ENCODE measurements at regions not wholly inside any gene's neighbourhood (a gene's known extent, or its start where the extent isn't known, plus 50 kb on each side); places are given as distances from the start of the nearest gene placed in this dataset.

DNA sequence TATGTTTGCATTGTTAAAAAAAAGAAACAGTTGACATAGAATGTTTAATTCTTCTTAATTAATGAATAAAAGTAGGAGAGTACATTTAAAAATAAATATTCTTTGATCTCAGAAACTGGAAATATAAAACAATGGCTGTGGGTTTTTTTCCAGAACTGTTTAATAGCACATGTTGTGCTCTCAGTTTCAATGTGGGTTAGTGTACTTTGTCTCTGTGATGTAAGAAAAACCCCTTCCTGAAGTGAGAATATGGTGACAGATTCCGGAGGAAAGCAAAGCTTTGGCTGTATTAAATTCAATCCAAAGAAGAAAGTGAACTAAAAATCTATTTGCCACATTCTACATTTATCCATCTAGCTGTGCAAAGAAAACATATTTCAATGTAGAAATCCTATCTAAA lies 261.9 kb upstream of the ADGRL3 start:
- TF ChIP-seq, protein P1, sequence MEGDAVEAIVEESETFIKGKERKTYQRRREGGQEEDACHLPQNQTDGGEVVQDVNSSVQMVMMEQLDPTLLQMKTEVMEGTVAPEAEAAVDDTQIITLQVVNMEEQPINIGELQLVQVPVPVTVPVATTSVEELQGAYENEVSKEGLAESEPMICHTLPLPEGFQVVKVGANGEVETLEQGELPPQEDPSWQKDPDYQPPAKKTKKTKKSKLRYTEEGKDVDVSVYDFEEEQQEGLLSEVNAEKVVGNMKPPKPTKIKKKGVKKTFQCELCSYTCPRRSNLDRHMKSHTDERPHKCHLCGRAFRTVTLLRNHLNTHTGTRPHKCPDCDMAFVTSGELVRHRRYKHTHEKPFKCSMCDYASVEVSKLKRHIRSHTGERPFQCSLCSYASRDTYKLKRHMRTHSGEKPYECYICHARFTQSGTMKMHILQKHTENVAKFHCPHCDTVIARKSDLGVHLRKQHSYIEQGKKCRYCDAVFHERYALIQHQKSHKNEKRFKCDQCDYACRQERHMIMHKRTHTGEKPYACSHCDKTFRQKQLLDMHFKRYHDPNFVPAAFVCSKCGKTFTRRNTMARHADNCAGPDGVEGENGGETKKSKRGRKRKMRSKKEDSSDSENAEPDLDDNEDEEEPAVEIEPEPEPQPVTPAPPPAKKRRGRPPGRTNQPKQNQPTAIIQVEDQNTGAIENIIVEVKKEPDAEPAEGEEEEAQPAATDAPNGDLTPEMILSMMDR (IDR thresholded peaks at IDR 0.05), result no peak

DNA sequence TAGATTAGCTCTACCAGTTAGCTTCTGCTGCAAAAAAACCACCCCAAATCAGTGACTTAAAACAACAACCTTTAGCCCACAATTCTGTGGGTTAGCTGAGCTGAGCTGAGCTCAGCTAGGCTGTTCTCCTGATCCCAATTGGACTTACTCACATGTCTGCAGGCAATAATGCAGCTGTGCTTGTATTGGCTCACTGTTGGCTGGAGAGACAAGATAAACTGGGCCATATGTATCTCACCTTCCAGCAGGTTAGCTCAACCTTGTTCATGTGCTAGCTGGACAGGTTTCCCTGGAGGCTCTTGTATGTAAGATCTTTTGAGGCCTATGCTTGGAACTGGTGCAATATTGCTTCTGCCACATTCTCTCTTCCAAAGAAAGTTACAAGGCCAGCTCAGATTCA lies 261.5 kb upstream of the ADGRL3 start:
- TF ChIP-seq, protein P1 (IDR thresholded peaks at IDR 0.05), result no peak

DNA sequence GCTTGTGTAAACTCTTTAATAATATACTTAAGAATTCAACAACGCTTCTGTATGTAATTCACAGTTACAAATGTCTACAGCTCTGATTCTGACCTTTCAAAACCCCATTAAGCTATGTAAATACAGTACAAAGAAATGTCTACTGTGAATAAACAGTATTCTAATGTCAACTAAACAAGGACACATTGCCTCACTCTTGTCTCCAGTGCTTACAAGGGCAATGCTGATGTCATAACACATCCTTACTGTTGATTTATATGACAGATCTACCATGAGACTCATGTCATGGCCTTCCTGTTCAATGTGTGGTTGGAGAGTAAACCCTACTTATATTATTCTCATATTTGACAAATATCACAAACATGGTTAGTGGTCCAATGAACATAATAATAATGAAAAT lies 256.1 kb upstream of the ADGRL3 start:
- TF ChIP-seq, protein P1 (IDR thresholded peaks at IDR 0.05), result no peak

DNA sequence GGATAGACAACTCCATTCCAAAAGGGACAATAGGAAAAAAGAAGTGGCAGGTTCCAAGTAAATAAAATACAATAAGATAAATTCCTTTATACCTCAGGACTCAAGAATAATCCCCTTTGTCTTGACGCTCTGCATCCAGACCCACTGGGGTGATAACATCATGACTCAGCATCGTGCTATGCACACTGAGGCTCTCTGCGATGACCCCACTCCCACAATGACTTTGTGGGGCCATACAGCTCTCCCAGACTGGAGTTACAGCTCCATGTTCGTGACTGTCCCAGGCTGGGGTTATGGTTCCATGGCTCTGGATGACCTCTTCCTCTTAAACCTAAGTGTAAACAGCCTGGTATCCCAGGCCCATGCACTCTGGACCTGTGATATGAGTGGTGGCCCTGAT lies 254.5 kb upstream of the ADGRL3 start:
- TF ChIP-seq, protein P1 (IDR thresholded peaks at IDR 0.05), result no peak

DNA sequence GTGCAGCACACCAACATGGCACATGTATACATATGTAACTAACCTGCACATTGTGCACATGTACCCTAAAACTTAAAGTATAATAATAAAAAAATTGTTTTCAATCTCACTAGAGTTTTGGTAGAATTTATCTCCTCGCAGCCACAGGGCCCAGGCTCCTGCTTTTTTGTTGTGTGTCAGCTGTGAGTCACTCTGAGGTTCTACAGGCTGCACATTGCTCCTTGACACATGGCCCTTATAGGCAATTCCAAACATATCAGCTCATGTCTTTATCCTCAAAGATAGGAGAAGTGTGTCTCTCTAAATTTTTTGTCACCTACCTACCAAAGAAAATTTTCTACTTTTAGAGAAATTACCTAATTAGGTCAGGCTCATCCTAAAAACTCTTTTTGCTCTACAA lies 252.1 kb upstream of the ADGRL3 start:
- TF ChIP-seq, protein P1 (IDR thresholded peaks at IDR 0.05), result no peak

DNA sequence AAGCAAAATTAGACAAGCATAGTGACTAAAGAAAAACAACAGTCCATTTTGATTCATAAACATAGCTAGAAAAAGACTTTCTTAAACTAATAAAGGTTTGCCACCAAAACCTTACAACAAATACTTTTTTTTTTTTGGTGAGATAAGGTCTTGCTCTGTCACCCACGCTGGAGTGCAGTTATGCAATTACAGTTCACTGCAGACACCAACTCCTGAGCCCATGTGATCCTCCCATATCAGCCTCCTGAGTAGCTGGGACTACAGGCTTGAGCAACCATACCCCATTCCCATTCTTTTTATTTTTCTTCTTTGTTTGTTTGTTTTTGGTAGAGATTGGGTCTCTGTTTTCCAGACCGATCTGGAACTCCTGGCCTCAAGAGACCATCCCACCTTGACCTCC lies 247.2 kb upstream of the ADGRL3 start:
- TF ChIP-seq, protein P1 (IDR thresholded peaks at IDR 0.05), result no peak

DNA sequence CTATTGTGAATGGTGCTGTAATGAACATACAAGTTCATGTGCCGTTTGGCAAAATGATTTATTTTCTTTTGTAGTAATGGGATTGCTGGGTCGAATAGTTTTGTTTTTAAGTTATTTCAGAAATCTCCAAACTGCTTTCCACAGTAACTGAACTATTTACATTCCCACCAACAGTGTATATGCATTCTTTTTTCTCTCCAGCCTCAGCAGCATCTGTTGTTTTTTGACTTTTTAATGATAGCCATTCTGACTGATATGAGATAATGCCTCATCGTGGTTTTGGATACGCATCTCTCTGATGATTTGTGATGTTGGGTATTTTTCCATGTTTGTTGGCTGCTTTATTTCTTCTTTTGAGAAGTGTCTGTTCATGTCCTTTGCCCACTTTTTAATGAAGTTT lies 246.3 kb upstream of the ADGRL3 start:
- TF ChIP-seq, protein P1 (IDR thresholded peaks at IDR 0.05), result no peak

DNA sequence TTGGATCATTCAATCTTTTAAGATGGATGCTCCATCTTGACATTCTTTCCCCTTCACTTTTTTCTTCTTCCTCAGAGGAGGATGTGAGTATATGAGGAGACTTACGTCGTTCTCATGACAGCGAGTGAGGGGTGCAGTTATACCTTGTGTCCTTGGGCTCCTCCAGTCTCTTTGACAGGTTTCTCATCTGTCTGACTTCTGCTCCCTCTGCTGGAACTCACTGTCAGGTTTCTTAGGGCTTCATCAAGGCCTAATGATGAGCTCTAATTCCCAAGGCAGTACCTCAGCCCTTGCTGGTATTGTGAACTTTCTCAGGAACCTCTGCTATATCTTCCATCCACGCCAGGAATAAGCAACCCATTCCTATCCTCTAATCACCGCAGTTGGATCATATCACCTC lies 237.8 kb upstream of the ADGRL3 start:
- TF ChIP-seq, protein P1 (IDR thresholded peaks at IDR 0.05), result no peak
